ENCODE measurements at regions not wholly inside any gene's neighbourhood (a gene's known extent, or its start where the extent isn't known, plus 50 kb on each side); places are given as distances from the start of the nearest gene placed in this dataset.

DNA sequence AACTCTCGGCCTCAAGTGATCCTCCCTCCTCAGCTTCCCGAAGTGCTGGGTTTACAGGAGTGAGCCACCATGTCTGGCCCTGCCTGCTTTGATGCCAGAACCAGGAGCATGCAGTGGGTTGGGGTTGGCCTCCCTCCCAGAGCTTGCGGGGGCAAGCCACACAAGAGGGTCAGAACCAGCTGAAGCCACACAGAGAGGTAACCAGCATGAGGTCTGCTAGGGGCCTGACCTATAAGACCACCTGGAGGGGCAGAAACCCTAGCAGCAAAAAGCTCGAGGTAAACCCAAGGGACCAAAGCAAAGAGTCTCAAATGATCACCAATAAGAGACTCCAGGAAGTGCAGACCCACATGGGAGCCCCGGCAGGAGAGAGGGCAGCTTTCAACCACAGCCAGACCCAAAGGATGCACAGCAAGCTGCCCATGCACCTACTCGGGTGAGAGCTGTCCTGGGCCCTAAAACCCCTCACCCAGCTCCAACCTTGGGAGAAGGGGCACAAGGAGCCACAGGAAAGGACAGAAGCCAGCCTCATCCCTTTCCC, 81.2 kb downstream of the TOMM20 start:
- no peaks in the 10 kb centered on the region for H3K27me3 ChIP-seq (ENCODE audit: insufficient read depth, low read length)
- H3K4me1 ChIP-seq (ENCODE audit: insufficient read depth, low read length): peaks cover 5% of the 10 kb centered on the region; the same call in 1 of the 2 replicates
- H3K9ac ChIP-seq (ENCODE audit: low read depth, low read length): no peak overlapping the region
- H3K27ac ChIP-seq (ENCODE audit: low read length): no peak overlapping the region
- no peaks in the 10 kb centered on the region for H3K9me3 ChIP-seq (ENCODE audit: insufficient read depth, low read depth, low read length)
- no peak overlapping the region for H3K4me3 ChIP-seq (ENCODE audit: low read length)
- no peaks in the 10 kb centered on the region for H3K36me3 ChIP-seq (ENCODE audit: insufficient read depth, low read depth, low read length)

DNA sequence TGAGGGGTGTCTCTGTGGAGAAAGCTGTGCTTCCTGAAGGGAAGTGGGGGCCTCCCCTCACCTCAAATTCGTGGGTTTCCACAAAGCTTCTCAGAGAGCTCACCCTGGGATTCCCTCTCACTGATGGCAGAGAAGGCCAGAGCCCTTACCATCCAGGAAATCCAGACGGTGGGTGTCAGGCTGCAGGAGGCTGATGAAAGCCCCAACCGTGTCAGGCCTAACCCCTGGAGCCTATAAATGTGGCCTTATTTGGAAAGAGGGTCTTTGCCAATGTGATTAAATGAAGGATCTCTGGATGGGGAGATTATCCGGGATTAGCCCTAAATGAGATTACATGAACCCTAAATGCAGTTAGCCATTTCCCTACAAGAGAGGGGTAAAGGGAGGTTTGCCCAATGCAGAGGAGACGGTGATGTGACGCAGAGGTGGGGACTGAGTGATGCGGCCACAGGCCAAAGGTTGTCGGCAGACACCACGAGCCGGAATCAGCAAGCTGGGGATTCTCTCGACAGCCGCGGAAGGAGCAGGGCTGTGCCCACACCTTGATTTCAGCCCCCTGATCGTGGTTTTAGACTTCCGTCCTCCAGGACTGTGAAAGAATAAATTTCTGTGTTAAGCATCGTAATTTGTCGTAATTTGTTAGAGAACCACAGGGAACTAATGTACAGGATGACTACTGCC, 82.6 kb downstream of the TOMM20 start:
- Histone ChIP-seq H3K27me3 (ENCODE audit: insufficient read depth, low read length) (no peaks in the 10 kb centered on the region), H3K36me3 (ENCODE audit: insufficient read depth, low read depth, low read length) (no peaks in the 10 kb centered on the region), H3K9me3 (ENCODE audit: insufficient read depth, low read depth, low read length) (no peaks in the 10 kb centered on the region), H3K4me1 (ENCODE audit: insufficient read depth, low read length) (peaks cover 3% of the 10 kb centered on the region; the same call in 1 of the 2 replicates), H3K4me3 (ENCODE audit: low read length) (no peak overlapping the region), H3K9ac (ENCODE audit: low read depth, low read length) (no peak overlapping the region), H3K27ac (ENCODE audit: low read length) (no peak overlapping the region)

- no peaks in the 10 kb centered on the region for H3K9me3 ChIP-seq (ENCODE audit: insufficient read depth, low read depth, low read length)
- H3K27ac ChIP-seq (ENCODE audit: low read length): no peak overlapping the region
- H3K36me3 ChIP-seq (ENCODE audit: insufficient read depth, low read depth, low read length): no peaks in the 10 kb centered on the region
- H3K9ac ChIP-seq (ENCODE audit: low read depth, low read length): no peak overlapping the region
- H3K4me1 ChIP-seq (ENCODE audit: insufficient read depth, low read length): no peaks in the 10 kb centered on the region
- H3K4me3 ChIP-seq (ENCODE audit: low read length): no peak overlapping the region
- H3K27me3 ChIP-seq (ENCODE audit: insufficient read depth, low read length): no peaks in the 10 kb centered on the region
Observed at GRCh38 chr1:235045034-235045690, 83.5 kb downstream of the TOMM20 start.

- Histone ChIP-seq H3K27ac (ENCODE audit: low read length) (no peak overlapping the region), H3K4me3 (ENCODE audit: low read length) (no peak overlapping the region), H3K36me3 (ENCODE audit: insufficient read depth, low read depth, low read length) (no peaks in the 10 kb centered on the region), H3K9ac (ENCODE audit: low read depth, low read length) (no peak overlapping the region), H3K27me3 (ENCODE audit: insufficient read depth, low read length) (no peaks in the 10 kb centered on the region), H3K4me1 (ENCODE audit: insufficient read depth, low read length) (no peaks in the 10 kb centered on the region), H3K9me3 (ENCODE audit: insufficient read depth, low read depth, low read length) (peaks cover 8% of the 10 kb centered on the region; the same call in 1 of the 2 replicates)
Observed at GRCh38 chr1:235043234-235043633, 85.4 kb downstream of the TOMM20 start.

GRCh38 chr1:235038701-235039100, 89.9 kb downstream of the TOMM20 start:
- Histone ChIP-seq H3K4me3 (ENCODE audit: low read length) (no peak overlapping the region), H3K27ac (ENCODE audit: low read length) (no peak overlapping the region), H3K4me1 (ENCODE audit: insufficient read depth, low read length) (no peaks in the 10 kb centered on the region), H3K27me3 (ENCODE audit: insufficient read depth, low read length) (no peaks in the 10 kb centered on the region), H3K9ac (ENCODE audit: low read depth, low read length) (no peak overlapping the region), H3K9me3 (ENCODE audit: insufficient read depth, low read depth, low read length) (peaks cover 8% of the 10 kb centered on the region; the same call in 1 of the 2 replicates), H3K36me3 (ENCODE audit: insufficient read depth, low read depth, low read length) (no peaks in the 10 kb centered on the region)

GRCh38 chr1:235035928-235036327, 92.7 kb downstream of the TOMM20 start:
- H3K27ac ChIP-seq (ENCODE audit: low read length): no peak overlapping the region
- H3K27me3 ChIP-seq (ENCODE audit: insufficient read depth, low read length): no peaks in the 10 kb centered on the region
- H3K9ac ChIP-seq (ENCODE audit: low read depth, low read length): no peak overlapping the region
- H3K4me3 ChIP-seq (ENCODE audit: low read length): no peak overlapping the region
- H3K36me3 ChIP-seq (ENCODE audit: insufficient read depth, low read depth, low read length): no peaks in the 10 kb centered on the region
- H3K4me1 ChIP-seq (ENCODE audit: insufficient read depth, low read length): no peaks in the 10 kb centered on the region
- H3K9me3 ChIP-seq (ENCODE audit: insufficient read depth, low read depth, low read length): peaks cover 8% of the 10 kb centered on the region; the same call in 1 of the 2 replicates

GRCh38 chr1:235030919-235031596, 97.6 kb downstream of the TOMM20 start:
- H3K4me3 ChIP-seq (ENCODE audit: low read length): no peak overlapping the region
- H3K9ac ChIP-seq (ENCODE audit: low read depth, low read length): no peak overlapping the region
- H3K9me3 ChIP-seq (ENCODE audit: insufficient read depth, low read depth, low read length): no peaks in the 10 kb centered on the region
- no peaks in the 10 kb centered on the region for H3K36me3 ChIP-seq (ENCODE audit: insufficient read depth, low read depth, low read length)
- no peaks in the 10 kb centered on the region for H3K4me1 ChIP-seq (ENCODE audit: insufficient read depth, low read length)
- no peak overlapping the region for H3K27ac ChIP-seq (ENCODE audit: low read length)
- H3K27me3 ChIP-seq (ENCODE audit: insufficient read depth, low read length): no peaks in the 10 kb centered on the region

DNA sequence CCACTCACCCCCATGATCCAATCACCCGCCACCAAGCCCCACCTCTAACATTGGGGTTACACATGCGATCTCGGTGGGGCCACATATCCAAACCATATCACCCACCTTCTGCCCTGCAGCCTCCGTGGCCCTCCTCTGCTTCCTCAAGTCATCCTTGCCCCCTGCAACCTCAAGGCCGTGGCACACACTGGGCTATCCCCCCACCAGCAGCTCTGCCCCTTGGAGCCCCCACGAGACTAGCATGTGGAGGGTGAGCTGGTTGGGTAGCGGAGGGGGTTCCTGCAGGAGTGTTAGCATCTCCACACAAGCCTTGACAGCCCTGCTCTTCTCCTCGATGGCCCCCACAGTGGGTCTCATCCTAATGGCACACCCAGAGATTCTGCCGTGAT, 100.8 kb downstream of the TOMM20 start:
- Histone ChIP-seq H3K36me3 (ENCODE audit: insufficient read depth, low read depth, low read length) (no peaks in the 10 kb centered on the region), H3K4me1 (ENCODE audit: insufficient read depth, low read length) (peaks cover 6% of the 10 kb centered on the region; the same call in 1 of the 2 replicates), H3K27ac (ENCODE audit: low read length) (no peak overlapping the region), H3K27me3 (ENCODE audit: insufficient read depth, low read length) (no peaks in the 10 kb centered on the region), H3K9ac (ENCODE audit: low read depth, low read length) (no peak overlapping the region), H3K4me3 (ENCODE audit: low read length) (no peak overlapping the region), H3K9me3 (ENCODE audit: insufficient read depth, low read depth, low read length) (no peaks in the 10 kb centered on the region)

DNA sequence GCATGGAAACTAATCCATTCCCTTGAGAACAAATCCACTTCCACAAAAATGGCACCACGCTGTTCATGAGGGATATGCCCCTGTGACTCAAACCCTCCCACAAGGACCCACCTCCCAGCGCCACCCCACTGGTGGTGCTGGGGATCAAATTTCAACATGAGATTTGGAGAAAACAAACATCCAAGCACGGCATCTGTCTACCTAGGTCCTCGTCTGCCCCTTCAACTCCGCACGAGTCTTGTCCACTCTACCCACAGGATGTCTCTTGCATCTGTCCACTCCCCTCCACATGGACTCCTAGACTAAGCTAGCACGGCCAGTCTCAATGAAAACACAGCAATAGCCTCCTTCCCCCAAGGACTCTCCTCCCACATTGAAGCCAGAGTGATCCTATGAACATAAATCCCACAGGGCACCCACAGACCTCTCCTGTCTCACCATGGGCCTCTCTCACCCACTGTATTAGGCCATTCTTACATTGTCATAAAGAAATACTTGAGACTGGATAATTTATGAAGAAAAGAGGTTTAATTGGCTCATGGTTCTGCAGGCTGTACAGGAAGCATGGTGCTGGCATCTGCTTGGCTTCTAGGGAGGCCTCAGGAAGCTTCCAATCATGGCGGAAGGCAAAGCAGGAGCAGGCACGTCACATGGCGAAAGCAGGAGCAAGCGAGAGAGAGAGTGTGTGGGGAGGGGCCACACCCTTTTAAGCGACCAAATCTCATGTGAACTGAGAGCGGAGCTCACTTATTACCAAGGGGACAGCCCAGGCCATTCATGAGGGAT, 101.4 kb downstream of the TOMM20 start:
- no peak overlapping the region for H3K9ac ChIP-seq (ENCODE audit: low read depth, low read length)
- H3K36me3 ChIP-seq (ENCODE audit: insufficient read depth, low read depth, low read length): no peaks in the 10 kb centered on the region
- peaks cover 12% of the 10 kb centered on the region; the same call in 1 of the 2 replicates for H3K4me1 ChIP-seq (ENCODE audit: insufficient read depth, low read length)
- H3K9me3 ChIP-seq (ENCODE audit: insufficient read depth, low read depth, low read length): no peaks in the 10 kb centered on the region
- H3K4me3 ChIP-seq (ENCODE audit: low read length): no peak overlapping the region
- no peak overlapping the region for H3K27ac ChIP-seq (ENCODE audit: low read length)
- H3K27me3 ChIP-seq (ENCODE audit: insufficient read depth, low read length): no peaks in the 10 kb centered on the region

DNA sequence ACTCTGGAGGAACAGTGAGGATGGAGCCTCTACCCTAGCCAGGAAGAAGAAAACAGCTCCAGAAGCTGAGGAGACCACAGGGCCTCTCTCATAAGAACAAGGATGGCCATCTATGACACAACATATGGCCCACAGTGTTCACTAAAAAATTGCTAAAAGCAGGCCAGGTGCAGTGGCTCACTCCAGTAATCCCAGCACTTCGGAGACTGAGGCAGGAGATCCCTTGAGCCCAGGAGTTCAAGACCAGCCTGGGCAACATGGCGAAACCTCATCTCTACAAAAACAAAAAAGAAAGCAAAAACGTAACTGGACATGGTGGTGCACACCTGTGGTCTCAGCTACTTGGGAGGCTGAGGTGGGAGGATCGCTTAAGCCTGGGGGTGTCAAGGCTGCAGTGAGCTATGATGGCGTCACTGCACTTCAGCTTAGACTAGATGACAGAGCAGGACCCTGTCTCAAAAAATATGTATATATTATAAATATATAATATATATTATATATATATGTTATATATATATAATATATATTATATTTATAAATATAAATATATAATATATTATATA, 103.1 kb downstream of the TOMM20 start:
- Histone ChIP-seq H3K9me3 (ENCODE audit: insufficient read depth, low read depth, low read length) (no peaks in the 10 kb centered on the region), H3K36me3 (ENCODE audit: insufficient read depth, low read depth, low read length) (no peaks in the 10 kb centered on the region), H3K9ac (ENCODE audit: low read depth, low read length) (no peak overlapping the region), H3K27ac (ENCODE audit: low read length) (no peak overlapping the region), H3K27me3 (ENCODE audit: insufficient read depth, low read length) (no peaks in the 10 kb centered on the region), H3K4me1 (ENCODE audit: insufficient read depth, low read length) (peaks cover 14% of the 10 kb centered on the region; the same call in 1 of the 2 replicates), H3K4me3 (ENCODE audit: low read length) (no peak overlapping the region)

Measured in iPS-20b (cell line).